Activated CD8-positive, alpha-beta T cell treated with anti-CD3 and anti-CD28 coated beads for 36 hours (primary cell): ENCODE measurements at regions not wholly inside any gene's neighbourhood (a gene's known extent, or its start where the extent isn't known, plus 50 kb on each side); places are given as distances from the start of the nearest gene placed in this dataset.

ENCODE experiments used
- ATAC-seq: fragments of 200-7000 bp; cut with Tn5 transposase; one replicate; pipeline ENCODE4 v1.10.0; 2021; ENCODE audit warnings: mild to moderate bottlenecking, moderate library complexity
- CTCF ChIA-PET: fragments of 350-600 bp; sonication (Branson Sonifier 250); formaldehyde crosslinking; loops from one replicate; lab custom pipeline; 2021; ENCODE audit warnings: antibody characterized with exemption; lab: Charles Lee
- POLR2A ChIA-PET: fragments of 350-600 bp; sonication (Branson Sonifier 250); formaldehyde crosslinking; loops from one replicate; lab custom pipeline; 2021; ENCODE audit warnings: antibody characterized with exemption; lab: Charles Lee
- DNase-seq: peaks from one replicate; pipeline ENCODE4 v3.0.0-alpha.2; 2020
- H3K27ac Mint-ChIP-seq: one replicate; pipeline ENCODE4 v1.8.0; 2021; ENCODE audit warnings: mild to moderate bottlenecking, mixed read lengths
- H3K27me3 Mint-ChIP-seq: one replicate; pipeline ENCODE4 v1.8.0; 2021; ENCODE audit warnings: mixed read lengths
- H3K36me3 Mint-ChIP-seq: one replicate; pipeline ENCODE4 v1.8.0; 2021; ENCODE audit warnings: low read depth, mixed read lengths
- H3K4me1 Mint-ChIP-seq: one replicate; pipeline ENCODE4 v1.8.0; 2021; ENCODE audit warnings: low read depth, mixed read lengths
- H3K4me3 Mint-ChIP-seq: one replicate; pipeline ENCODE4 v1.8.0; 2021; ENCODE audit warnings: mild to moderate bottlenecking, moderate library complexity, mixed read lengths
- H3K9me3 Mint-ChIP-seq: one replicate; pipeline ENCODE4 v1.8.0; 2021; ENCODE audit warnings: mixed read lengths
- intact Hi-C: fragments of 100-400 bp; cut with micrococcal nuclease; formaldehyde crosslinking; loops from one replicate; pipeline ENCODE4 v1.10.0; 2022
- TF ChIP-seq, protein P1 (sequence below): fragments of 200-600 bp; IDR thresholded peaks from one replicate; pipeline ENCODE4 v1.8.0; 2022; ENCODE audit warnings: antibody characterized with exemption, mild to moderate bottlenecking

- Mint-ChIP-seq H3K27ac (no peak overlapping the region), H3K4me1 (no peaks in the 10 kb centered on the region), H3K9me3 (no peaks in the 10 kb centered on the region), H3K4me3 (no peak overlapping the region), H3K36me3 (no peaks in the 10 kb centered on the region), H3K27me3 (peaks cover 23% of the 10 kb centered on the region)
- ATAC-seq (no peak), DNase-seq (no peak)
- intact Hi-C loops, result no loop called here
- TF ChIP-seq, protein P1, sequence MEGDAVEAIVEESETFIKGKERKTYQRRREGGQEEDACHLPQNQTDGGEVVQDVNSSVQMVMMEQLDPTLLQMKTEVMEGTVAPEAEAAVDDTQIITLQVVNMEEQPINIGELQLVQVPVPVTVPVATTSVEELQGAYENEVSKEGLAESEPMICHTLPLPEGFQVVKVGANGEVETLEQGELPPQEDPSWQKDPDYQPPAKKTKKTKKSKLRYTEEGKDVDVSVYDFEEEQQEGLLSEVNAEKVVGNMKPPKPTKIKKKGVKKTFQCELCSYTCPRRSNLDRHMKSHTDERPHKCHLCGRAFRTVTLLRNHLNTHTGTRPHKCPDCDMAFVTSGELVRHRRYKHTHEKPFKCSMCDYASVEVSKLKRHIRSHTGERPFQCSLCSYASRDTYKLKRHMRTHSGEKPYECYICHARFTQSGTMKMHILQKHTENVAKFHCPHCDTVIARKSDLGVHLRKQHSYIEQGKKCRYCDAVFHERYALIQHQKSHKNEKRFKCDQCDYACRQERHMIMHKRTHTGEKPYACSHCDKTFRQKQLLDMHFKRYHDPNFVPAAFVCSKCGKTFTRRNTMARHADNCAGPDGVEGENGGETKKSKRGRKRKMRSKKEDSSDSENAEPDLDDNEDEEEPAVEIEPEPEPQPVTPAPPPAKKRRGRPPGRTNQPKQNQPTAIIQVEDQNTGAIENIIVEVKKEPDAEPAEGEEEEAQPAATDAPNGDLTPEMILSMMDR, result no peak
- POLR2A ChIA-PET, result interaction anchor here (1.2 kb wide), 1 partner anchor 139 kb away, joined by 4 read pairs; no protein-coding TSS in a partner anchor
- CTCF ChIA-PET, result no interaction called here
Measured at GRCh38 chr1:34648501-34648900, 106.3 kb upstream of the GJB5 start.

DNA sequence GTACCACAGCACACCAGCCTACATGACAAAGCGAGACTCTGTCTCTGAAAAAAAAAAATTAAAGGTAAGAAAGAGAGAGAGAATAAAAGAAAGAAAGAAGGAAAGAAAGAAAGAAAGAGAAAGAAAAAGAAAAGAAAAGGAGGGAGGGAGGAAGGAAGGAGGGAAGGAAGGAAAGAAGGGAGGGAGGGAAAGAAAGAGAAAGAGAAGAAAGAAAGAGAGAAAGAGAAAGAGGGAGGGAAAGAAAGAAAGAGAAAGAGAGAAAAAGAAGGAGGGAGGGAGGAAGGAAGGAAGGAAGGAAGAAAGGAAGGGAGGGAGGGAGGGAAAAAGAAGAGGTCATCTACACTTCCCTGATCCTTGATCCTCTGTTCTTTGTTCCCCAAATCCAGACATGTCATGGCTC, 104.8 kb upstream of the GJB5 start:
- ATAC-seq (no peak), DNase-seq (no peak)
- CTCF ChIA-PET, result no interaction called here
- intact Hi-C loops, result no loop called here
- Mint-ChIP-seq H3K27me3 (peaks cover 17% of the 10 kb centered on the region), H3K4me1 (no peaks in the 10 kb centered on the region), H3K36me3 (no peaks in the 10 kb centered on the region), H3K9me3 (no peaks in the 10 kb centered on the region), H3K4me3 (no peak overlapping the region), H3K27ac (no peak overlapping the region)
- POLR2A ChIA-PET, result no interaction called here
- TF ChIP-seq, protein P1, result no peak

- H3K4me3 Mint-ChIP-seq, result no peak overlapping the region
- DNase-seq, result no peak
- H3K27me3 Mint-ChIP-seq, result peaks cover 19% of the 10 kb centered on the region
- no peaks in the 10 kb centered on the region for H3K36me3 Mint-ChIP-seq
- TF ChIP-seq, protein P1, result no peak
- no peak overlapping the region for H3K27ac Mint-ChIP-seq
- H3K9me3 Mint-ChIP-seq, result no peaks in the 10 kb centered on the region
- H3K4me1 Mint-ChIP-seq, result no peaks in the 10 kb centered on the region
- CTCF ChIA-PET, result no interaction called here
- intact Hi-C loops, result no loop called here
- no peak for ATAC-seq
- POLR2A ChIA-PET, result no interaction called here
Measured at GRCh38 chr1:34650800-34651199, 104.0 kb upstream of the GJB5 start.

DNA sequence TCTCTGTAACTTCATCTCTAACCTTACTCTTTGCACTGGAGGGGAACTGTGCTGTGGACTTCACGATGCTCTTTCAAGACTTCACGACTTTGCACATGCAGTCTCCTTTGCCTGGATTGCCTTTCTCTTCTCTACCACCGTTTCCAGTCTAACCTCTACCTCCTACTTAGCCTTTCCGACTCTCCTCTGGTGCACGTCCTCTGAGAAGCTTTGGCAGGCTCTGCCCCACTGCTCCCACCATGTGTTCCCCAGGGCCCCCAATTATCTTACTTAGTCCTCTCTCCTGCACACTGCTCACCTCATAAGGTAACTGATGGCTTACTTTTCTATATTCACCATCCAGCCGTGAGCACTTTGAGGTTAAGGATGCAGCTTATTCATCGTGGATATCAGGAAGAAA, 101.7 kb upstream of the GJB5 start:
- ChIA-PET POLR2A (no interaction called here), CTCF (no interaction called here)
- no peak overlapping the region for H3K27ac Mint-ChIP-seq
- intact Hi-C loops, result no loop called here
- H3K9me3 Mint-ChIP-seq, result no peaks in the 10 kb centered on the region
- peaks cover 10% of the 10 kb centered on the region for H3K27me3 Mint-ChIP-seq
- no peaks in the 10 kb centered on the region for H3K4me1 Mint-ChIP-seq
- ATAC-seq, result no peak
- H3K4me3 Mint-ChIP-seq, result no peak overlapping the region
- no peak for DNase-seq
- H3K36me3 Mint-ChIP-seq, result no peaks in the 10 kb centered on the region
- TF ChIP-seq, protein P1, result no peak

- DNase-seq, result no peak
- no peak for ATAC-seq
- peaks cover 7% of the 10 kb centered on the region for H3K27me3 Mint-ChIP-seq
- H3K9me3 Mint-ChIP-seq, result no peaks in the 10 kb centered on the region
- CTCF ChIA-PET, result no interaction called here
- intact Hi-C loops, result no loop called here
- H3K4me3 Mint-ChIP-seq, result no peak overlapping the region
- H3K36me3 Mint-ChIP-seq, result no peaks in the 10 kb centered on the region
- H3K27ac Mint-ChIP-seq, result no peak overlapping the region
- TF ChIP-seq, protein P1, result no peak
- no peaks in the 10 kb centered on the region for H3K4me1 Mint-ChIP-seq
- POLR2A ChIA-PET, result no interaction called here
Measured at GRCh38 chr1:34655206-34655874, 99.5 kb upstream of the GJB5 start.
